B cell (primary cell): ENCODE measurements at regions not wholly inside any gene's neighbourhood (a gene's known extent, or its start where the extent isn't known, plus 50 kb on each side); places are given as distances from the start of the nearest gene placed in this dataset.

Experiments
- ATAC-seq: fragments of 200-7000 bp; cut with Tn5 transposase; one replicate; pipeline ENCODE4 v1.10.0; 2021; ENCODE audit warnings: low read depth, mild to moderate bottlenecking, moderate number of reproducible peaks, moderate library complexity
- CTCF ChIA-PET: fragments of 350-600 bp; sonication (Branson Sonifier 250); formaldehyde crosslinking; loops from one replicate; lab custom pipeline; 2021; ENCODE audit warnings: antibody characterized with exemption, inconsistent platforms; lab: Charles Lee
- POLR2A ChIA-PET: fragments of 350-600 bp; sonication (Branson Sonifier 250); formaldehyde crosslinking; loops from one replicate; lab custom pipeline; 2021; ENCODE audit warnings: antibody characterized with exemption; lab: Charles Lee
- DNase-seq: peaks from one replicate; pipeline ENCODE4 v3.0.0; 2013
- H2AFZ ChIP-seq: 2 replicates; pipeline ENCODE4 v1.6.1; 2012; ENCODE audit warnings: mild to moderate bottlenecking, low read depth, low read length; ENCODE audit not compliant: insufficient read depth, poor library complexity, severe bottlenecking
- H3K27ac ChIP-seq, 2 donors: 1 replicate in 1 of 2; 2 replicates in 1 of 2; pipeline ENCODE4 v1.5.1; 2012 to 2013; ENCODE audit warnings: low read length in 2 of 2, mild to moderate bottlenecking in 2 of 2, moderate library complexity in 1 of 2
- H3K27me3 ChIP-seq, 4 experiments: fragments of 200-600 bp in 1 of 4; sonication (generic) in 1 of 4; replicated peaks in 1 of 4; 1 replicate in 2 of 4; 2 replicates in 2 of 4; pipeline versions ENCODE4 v1.6.1 to v1.7.0; 2013 to 2016; ENCODE audit warnings: low read length in 3 of 4, mild to moderate bottlenecking in 2 of 4, mixed read lengths in 1 of 4, moderate library complexity in 1 of 4; ENCODE audit not compliant: insufficient read depth in 4 of 4, control insufficient read depth in 3 of 4; ENCODE audit errors: control extremely low read depth in 1 of 4
- H3K36me3 ChIP-seq, 2 experiments: replicated peaks in 1 of 2; 1 replicate in 1 of 2; 2 replicates in 1 of 2; pipeline versions ENCODE4 v1.6.1 to v1.7.1; 2013; ENCODE audit warnings: low read length in 1 of 2; ENCODE audit not compliant: insufficient read depth in 2 of 2, control insufficient read depth in 1 of 2; ENCODE audit errors: control extremely low read depth in 1 of 2, extremely low read depth in 1 of 2
- H3K4me1 ChIP-seq, 2 donors: fragments of 200-600 bp in 1 of 2; sonication (generic) in 1 of 2; 1 replicate in 1 of 2; 2 replicates in 1 of 2; pipeline versions ENCODE4 v1.5.1 to v1.6.1; 2013 to 2017; ENCODE audit warnings: low read length in 2 of 2; ENCODE audit not compliant: control insufficient read depth in 2 of 2, insufficient read depth in 2 of 2
- H3K4me2 ChIP-seq: replicated peaks from 2 replicates; pipeline ENCODE3; 2012; ENCODE audit warnings: mild to moderate bottlenecking, low read depth, low read length; ENCODE audit not compliant: poor library complexity, severe bottlenecking
- H3K4me3 ChIP-seq, 5 experiments: fragments of 200-600 bp in 1 of 5; sonication (generic) in 1 of 5; 1 replicate in 3 of 5; 2 replicates in 2 of 5; pipeline versions ENCODE4 v1.5.1 to v1.7.0; 2011 to 2016; ENCODE audit warnings: low read length in 4 of 5, mild to moderate bottlenecking in 4 of 5, low read depth in 2 of 5, control low read depth in 1 of 5, moderate library complexity in 1 of 5; ENCODE audit not compliant: insufficient read depth in 1 of 5; ENCODE audit errors: control extremely low read depth in 1 of 5, extremely low read depth in 1 of 5
- H3K79me2 ChIP-seq: fragments of 200-600 bp; sonication (generic); one replicate; pipeline ENCODE4 v1.6.0; 2016; ENCODE audit warnings: low read length; ENCODE audit not compliant: control insufficient read depth, insufficient read depth
- H3K9ac ChIP-seq: fragments of 200-600 bp; sonication (generic); 2 replicates; pipeline ENCODE4 v1.6.1; 2017; ENCODE audit warnings: mild to moderate bottlenecking, low read length, moderate library complexity
- H3K9me3 ChIP-seq, 3 donors: one replicate each; pipeline versions ENCODE4 v1.6.1 to v1.7.1; 2013; ENCODE audit warnings: low read length in 2 of 3; ENCODE audit not compliant: control insufficient read depth in 2 of 3, insufficient read depth in 1 of 3; ENCODE audit errors: control extremely low read depth in 1 of 3
- H4K20me1 ChIP-seq: 2 replicates; pipeline ENCODE4 v1.6.0; 2012; ENCODE audit warnings: mild to moderate bottlenecking, low read length; ENCODE audit not compliant: insufficient read depth, control insufficient read depth, poor library complexity, severe bottlenecking
- H3K27ac Mint-ChIP-seq: one replicate; pipeline ENCODE4 v1.8.0; 2021; ENCODE audit warnings: mixed read lengths
- H3K27me3 Mint-ChIP-seq: one replicate; pipeline ENCODE4 v1.8.0; 2021; ENCODE audit warnings: mixed read lengths
- H3K4me1 Mint-ChIP-seq: one replicate; pipeline ENCODE4 v1.8.0; 2021; ENCODE audit warnings: mixed read lengths
- H3K4me3 Mint-ChIP-seq: one replicate; pipeline ENCODE4 v1.8.0; 2021; ENCODE audit warnings: mixed read lengths
- H3K9me3 Mint-ChIP-seq: one replicate; pipeline ENCODE4 v1.8.0; 2022; ENCODE audit warnings: mixed read lengths; ENCODE audit not compliant: insufficient read depth
- EZH2 ChIP-seq: IDR thresholded peaks from 2 replicates; pipeline ENCODE4 v1.6.1; 2012; ENCODE audit warnings: borderline replicate concordance, low read depth, mild to moderate bottlenecking, moderate library complexity, low read length; ENCODE audit not compliant: insufficient read depth, poor library complexity, severe bottlenecking
- WGBS: methylation state at CpG from one replicate; pipeline ENCODE4 v1.1.5; 2013; ENCODE audit warnings: missing lambda C conversion rate; ENCODE audit not compliant: insufficient coverage; 5-methylcytosine and 5-hydroxymethylcytosine counted together
- intact Hi-C: fragments of 100-400 bp; cut with micrococcal nuclease; formaldehyde crosslinking; loops from one replicate; pipeline ENCODE4 v1.10.0; 2022
- TF ChIP-seq, protein P1 (sequence below): fragments of 200-600 bp; IDR thresholded peaks from one replicate; pipeline ENCODE4 v1.8.0; 2022; ENCODE audit warnings: antibody characterized with exemption, mild to moderate bottlenecking

- Histone ChIP-seq H3K4me2 (no peak overlapping the region), H2AFZ (no peak overlapping the region), H3K4me1 (no peaks in the 10 kb centered on the region), H3K36me3 (no peaks in the 10 kb centered on the region), H3K9ac (no peak overlapping the region), H3K4me3 (no peak overlapping the region), H3K27me3 (no peaks in the 10 kb centered on the region), H3K79me2 (no peaks in the 10 kb centered on the region), H3K27ac (no peak overlapping the region), H3K9me3 (no peaks in the 10 kb centered on the region), H4K20me1 (no peaks in the 10 kb centered on the region)
- DNase-seq (no peak), ATAC-seq (no peak)
- H3K4me1 Mint-ChIP-seq: no peaks in the 10 kb centered on the region
- TF ChIP-seq, protein P1, sequence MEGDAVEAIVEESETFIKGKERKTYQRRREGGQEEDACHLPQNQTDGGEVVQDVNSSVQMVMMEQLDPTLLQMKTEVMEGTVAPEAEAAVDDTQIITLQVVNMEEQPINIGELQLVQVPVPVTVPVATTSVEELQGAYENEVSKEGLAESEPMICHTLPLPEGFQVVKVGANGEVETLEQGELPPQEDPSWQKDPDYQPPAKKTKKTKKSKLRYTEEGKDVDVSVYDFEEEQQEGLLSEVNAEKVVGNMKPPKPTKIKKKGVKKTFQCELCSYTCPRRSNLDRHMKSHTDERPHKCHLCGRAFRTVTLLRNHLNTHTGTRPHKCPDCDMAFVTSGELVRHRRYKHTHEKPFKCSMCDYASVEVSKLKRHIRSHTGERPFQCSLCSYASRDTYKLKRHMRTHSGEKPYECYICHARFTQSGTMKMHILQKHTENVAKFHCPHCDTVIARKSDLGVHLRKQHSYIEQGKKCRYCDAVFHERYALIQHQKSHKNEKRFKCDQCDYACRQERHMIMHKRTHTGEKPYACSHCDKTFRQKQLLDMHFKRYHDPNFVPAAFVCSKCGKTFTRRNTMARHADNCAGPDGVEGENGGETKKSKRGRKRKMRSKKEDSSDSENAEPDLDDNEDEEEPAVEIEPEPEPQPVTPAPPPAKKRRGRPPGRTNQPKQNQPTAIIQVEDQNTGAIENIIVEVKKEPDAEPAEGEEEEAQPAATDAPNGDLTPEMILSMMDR: no peak
- no peak for TF ChIP-seq EZH2
- CTCF ChIA-PET: no interaction called here
- POLR2A ChIA-PET: no interaction called here
- H3K9me3 Mint-ChIP-seq: no peaks in the 10 kb centered on the region
- intact Hi-C loops: loop anchor here (10.0 kb wide), 1 partner anchor 1091 kb away; no protein-coding TSS in a partner anchor
- peaks cover 3% of the 10 kb centered on the region for H3K27me3 Mint-ChIP-seq
- no CpG with 5 or more reads among the region's 2 CpGs for WGBS
- H3K4me3 Mint-ChIP-seq: no peak overlapping the region
- no peak overlapping the region for H3K27ac Mint-ChIP-seq
Observed at GRCh38 chr15:94125698-94126097, 105.7 kb upstream of the MCTP2 start.

DNA sequence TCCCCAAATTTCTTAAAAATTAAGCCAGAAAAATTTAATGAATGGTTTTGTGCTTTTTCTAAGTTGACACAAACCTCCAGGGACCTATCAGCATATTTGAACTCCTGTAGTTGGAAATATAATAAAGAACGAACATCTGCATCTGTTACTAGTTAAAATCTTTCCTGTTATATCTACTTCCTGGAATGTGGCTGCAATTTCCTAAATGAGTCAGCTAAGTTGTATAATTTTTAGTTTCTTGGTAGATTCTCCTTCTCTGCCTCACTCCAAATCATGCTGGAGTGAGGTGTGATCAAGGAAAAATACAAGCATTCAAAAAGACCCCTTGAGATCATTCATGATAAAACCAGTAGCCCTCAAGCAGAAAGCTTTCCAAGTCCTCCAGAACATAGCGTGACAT, 106.2 kb upstream of the MCTP2 start:
- Mint-ChIP-seq H3K27me3 (peaks cover 3% of the 10 kb centered on the region), H3K9me3 (no peaks in the 10 kb centered on the region), H3K4me3 (no peak overlapping the region), H3K27ac (no peak overlapping the region), H3K4me1 (no peaks in the 10 kb centered on the region)
- Histone ChIP-seq H3K9me3 (no peaks in the 10 kb centered on the region), H3K4me3 (no peak overlapping the region), H2AFZ (no peak overlapping the region), H3K4me2 (no peak overlapping the region), H4K20me1 (no peaks in the 10 kb centered on the region), H3K4me1 (no peaks in the 10 kb centered on the region), H3K27ac (no peak overlapping the region), H3K79me2 (no peaks in the 10 kb centered on the region), H3K27me3 (no peaks in the 10 kb centered on the region), H3K36me3 (no peaks in the 10 kb centered on the region), H3K9ac (no peak overlapping the region)
- DNase-seq (no peak), ATAC-seq (no peak)
- CTCF ChIA-PET: no interaction called here
- TF ChIP-seq EZH2: no peak
- TF ChIP-seq, protein P1: no peak
- WGBS: 100% methylated on average over 1 of the region's 2 CpGs
- POLR2A ChIA-PET: no interaction called here
- intact Hi-C loops: loop anchor here (10.0 kb wide), 1 partner anchor 1090 kb away; no protein-coding TSS in a partner anchor
